Astrocyte of the spinal cord (primary cell): ENCODE measurements at regions not wholly inside any gene's neighbourhood (a gene's known extent, or its start where the extent isn't known, plus 50 kb on each side); places are given as distances from the start of the nearest gene placed in this dataset.

Experiments used
- DNase-seq: peaks from one replicate; pipeline ENCODE4 v3.0.0; 2011; ENCODE audit warnings: low read depth, low spot score
- H3K4me3 ChIP-seq: 2 replicates; pipeline ENCODE4 v1.5.1; 2011; ENCODE audit warnings: low read depth, mild to moderate bottlenecking, low read length, moderate library complexity
- in situ Hi-C: cut with HindIII; loops from 2 replicates; pipeline ENCODE4 v1.10.0; 2017; ENCODE audit warnings: low sequenced_read_pairs
- TF ChIP-seq, protein P1 (sequence below): IDR thresholded peaks from 2 replicates; pipeline ENCODE4 v1.5.1; 2012; ENCODE audit warnings: low read depth, mild to moderate bottlenecking, low read length, inconsistent platforms

GRCh38 chr6:51292659-51293058 is 474.0 kb downstream of the TFAP2B start:
- in situ Hi-C loops: no loop called here
- peak; percentile 21 for DNase-seq
- H3K4me3 ChIP-seq: no peak overlapping the region
- TF ChIP-seq, protein P1, sequence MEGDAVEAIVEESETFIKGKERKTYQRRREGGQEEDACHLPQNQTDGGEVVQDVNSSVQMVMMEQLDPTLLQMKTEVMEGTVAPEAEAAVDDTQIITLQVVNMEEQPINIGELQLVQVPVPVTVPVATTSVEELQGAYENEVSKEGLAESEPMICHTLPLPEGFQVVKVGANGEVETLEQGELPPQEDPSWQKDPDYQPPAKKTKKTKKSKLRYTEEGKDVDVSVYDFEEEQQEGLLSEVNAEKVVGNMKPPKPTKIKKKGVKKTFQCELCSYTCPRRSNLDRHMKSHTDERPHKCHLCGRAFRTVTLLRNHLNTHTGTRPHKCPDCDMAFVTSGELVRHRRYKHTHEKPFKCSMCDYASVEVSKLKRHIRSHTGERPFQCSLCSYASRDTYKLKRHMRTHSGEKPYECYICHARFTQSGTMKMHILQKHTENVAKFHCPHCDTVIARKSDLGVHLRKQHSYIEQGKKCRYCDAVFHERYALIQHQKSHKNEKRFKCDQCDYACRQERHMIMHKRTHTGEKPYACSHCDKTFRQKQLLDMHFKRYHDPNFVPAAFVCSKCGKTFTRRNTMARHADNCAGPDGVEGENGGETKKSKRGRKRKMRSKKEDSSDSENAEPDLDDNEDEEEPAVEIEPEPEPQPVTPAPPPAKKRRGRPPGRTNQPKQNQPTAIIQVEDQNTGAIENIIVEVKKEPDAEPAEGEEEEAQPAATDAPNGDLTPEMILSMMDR: no peak

DNA sequence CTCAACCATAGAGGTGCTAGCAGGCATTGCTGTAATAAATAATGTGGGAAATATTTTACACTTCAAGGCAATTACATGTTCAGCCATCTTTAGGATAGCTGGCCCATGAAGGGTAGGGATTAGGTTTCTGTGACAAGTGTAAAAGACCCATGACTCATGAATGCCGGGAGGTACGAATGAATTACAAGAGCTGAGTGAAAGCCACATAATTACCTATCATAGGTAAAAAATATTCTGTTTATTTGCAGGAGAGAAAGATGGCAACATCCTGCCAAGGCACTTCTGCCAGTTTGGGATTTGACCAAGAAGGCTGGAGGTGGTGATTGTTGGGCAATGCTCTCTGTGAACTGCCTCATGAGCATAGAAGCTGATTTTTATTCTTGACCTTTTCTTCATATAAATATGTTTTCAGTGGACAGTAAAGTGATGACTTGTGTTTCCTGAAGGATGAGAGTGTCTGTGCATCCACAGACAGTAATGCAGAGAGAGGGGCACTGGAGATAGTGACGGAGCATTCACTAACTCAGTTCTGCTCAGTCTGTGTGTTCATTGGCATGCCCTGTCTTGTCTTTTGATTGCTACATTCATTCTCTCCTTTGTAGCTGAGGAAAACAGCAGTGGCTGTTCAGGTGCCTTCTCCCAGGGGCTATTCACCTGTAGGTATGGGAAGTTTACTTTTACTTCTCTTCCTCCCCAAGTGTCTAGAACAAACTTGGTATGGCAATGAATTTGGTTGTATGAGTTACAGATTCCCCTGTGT is 481.1 kb downstream of the TFAP2B start:
- H3K4me3 ChIP-seq: no peak overlapping the region
- TF ChIP-seq, protein P1: no peak
- in situ Hi-C loops: no loop called here
- no peak for DNase-seq

DNA sequence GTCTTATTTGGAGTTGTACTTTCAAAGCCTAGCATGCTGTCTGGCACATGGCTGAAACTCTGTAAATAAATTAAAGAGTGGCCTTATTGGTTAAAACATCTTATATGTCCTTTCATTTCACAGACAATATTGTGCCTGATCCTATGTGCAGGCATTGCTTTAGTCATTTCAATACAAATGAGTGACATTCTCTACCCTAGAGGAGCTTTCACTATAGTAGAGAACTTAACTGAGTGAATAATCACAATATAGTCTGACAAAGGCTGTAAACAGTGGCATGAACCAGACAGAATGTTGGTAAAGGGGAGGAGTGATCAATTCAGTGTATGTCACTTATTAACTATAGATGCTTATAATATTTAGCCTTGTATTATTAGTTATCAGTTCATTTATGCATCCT is 481.8 kb downstream of the TFAP2B start:
- no peak for DNase-seq
- H3K4me3 ChIP-seq: no peak overlapping the region
- in situ Hi-C loops: no loop called here
- TF ChIP-seq, protein P1: no peak

DNA sequence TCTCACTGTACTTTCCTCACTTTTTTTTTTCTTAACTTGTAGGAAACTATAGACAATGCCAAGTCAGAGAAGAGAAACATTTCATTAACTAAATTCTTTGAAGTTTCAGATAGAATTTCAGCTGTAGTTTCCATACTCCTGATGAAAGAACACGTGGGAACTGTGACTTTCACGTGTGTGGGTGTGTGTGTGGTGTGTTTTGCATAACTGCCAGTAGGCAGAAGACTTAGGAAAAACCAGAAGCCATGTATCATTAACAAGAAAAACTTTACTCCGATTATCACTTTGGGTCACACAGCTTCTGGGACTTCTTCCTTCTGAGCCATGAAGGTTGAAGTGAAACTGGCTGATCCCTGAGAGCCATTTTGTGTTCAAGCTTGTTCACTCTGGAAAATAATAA is 483.3 kb downstream of the TFAP2B start:
- TF ChIP-seq, protein P1: no peak
- no peak overlapping the region for H3K4me3 ChIP-seq
- no peak for DNase-seq
- in situ Hi-C loops: no loop called here

DNA sequence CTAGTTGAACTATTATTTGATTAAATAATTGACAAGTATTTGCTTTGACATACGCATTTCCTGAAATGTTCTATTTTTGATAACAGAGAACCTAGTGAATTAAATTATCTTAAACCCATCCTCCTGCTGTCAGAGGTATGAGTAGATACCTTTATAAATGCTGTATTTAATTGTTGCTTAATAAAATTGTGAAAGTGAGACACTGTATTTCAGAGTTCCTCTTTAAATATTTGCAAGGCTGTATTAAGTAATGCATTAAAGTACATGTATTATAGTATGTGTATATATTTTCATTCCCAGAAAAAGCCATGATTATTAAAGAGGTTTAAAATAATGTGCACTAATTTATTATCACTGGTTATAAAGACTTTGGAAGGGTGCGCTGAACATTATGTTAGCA is 483.8 kb downstream of the TFAP2B start:
- in situ Hi-C loops: no loop called here
- H3K4me3 ChIP-seq: no peak overlapping the region
- TF ChIP-seq, protein P1: no peak
- DNase-seq: no peak

DNA sequence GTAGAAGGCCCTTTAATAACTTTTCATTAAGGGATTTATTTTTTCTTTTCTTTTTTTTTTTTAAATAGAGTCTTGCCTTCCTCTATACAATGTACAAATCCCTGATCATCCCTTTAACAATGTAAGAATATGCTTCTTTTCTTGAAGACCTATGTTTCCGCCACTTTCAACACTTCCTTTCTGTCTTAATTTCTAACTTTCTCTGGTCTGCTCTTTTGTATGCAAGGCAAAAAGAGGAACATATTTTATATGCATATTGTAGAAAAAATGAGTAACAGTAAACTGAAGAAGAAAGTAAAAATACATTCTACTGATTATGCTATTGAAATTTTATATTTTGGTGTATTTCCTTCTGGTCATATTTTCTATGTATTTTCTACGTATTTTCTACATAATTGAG is 484.7 kb downstream of the TFAP2B start:
- no peak for DNase-seq
- H3K4me3 ChIP-seq: no peak overlapping the region
- in situ Hi-C loops: no loop called here
- TF ChIP-seq, protein P1: no peak
